GM21529 (cell line): ENCODE measurements at regions not wholly inside any gene's neighbourhood (a gene's known extent, or its start where the extent isn't known, plus 50 kb on each side); places are given as distances from the start of the nearest gene placed in this dataset.

ENCODE experiments used
- ATAC-seq: cut with Tn5 transposase; IDR thresholded peaks from one replicate; pipeline ENCODE4 v1.9.1; 2021; ENCODE audit not compliant: unreplicated experiment

DNA sequence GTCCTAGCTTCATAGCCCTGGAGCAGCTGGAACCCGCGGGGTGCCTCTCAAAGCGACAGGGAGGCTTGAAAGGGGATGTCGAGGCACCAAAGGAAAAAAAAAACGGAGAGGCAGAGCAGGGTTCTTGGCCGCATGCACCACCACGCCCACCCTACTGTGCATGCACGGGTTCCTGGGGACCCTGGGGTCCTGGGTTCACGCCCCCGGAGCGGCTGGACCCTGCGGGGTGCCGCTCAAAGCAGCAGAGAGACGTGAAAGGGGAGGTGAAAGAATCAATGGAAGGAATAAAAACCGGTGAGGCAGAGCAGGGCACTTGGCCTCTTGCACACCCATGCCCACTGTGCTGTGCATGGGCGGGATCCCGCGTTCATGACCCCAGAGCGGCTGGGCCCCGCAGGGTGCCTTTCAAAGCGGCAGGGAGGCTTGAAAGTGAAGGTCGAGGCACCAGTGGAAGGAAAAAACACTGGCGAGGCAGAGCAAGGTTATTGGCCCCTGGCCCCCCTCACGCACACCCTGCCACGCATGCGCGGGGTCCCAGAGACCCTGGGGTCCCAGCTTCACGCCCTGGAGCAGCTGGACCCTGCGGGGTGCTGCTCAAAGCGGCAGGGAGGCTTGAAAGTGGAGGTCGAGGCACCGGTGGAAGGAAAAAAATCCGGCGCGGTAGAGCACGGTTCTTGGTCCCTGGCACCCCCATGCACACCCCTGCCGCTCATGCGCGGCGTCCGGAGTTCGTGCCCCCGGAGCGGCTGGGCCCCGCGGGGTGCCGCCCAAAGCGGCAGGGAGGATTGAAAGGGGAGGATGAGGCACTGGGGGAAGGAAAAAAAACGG lies 318.5 kb downstream of the ALG10 start:
- ATAC-seq, result no peak

DNA sequence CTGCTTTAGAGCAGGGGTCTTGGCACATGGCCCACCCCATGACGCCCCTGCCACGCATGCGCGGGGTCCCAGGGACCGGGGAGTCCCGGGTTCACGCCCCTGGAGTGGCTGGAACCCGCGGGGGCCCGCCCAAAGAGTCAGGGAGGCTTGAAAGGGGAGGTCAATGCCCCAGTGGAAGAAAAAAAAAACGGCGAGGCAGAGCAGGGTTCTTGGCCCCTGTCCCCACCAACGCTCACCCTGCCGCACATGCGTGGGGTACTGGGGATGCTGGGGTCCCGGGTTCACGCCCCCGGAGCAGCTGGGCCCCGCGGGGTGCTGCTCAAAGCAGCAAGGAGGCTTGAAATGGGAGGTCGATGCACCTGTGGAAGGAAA lies 319.1 kb downstream of the ALG10 start:
- ATAC-seq, result no peak

- ATAC-seq, result no peak
Observed at GRCh38 chr12:34342048-34342447, 319.8 kb downstream of the ALG10 start.

DNA sequence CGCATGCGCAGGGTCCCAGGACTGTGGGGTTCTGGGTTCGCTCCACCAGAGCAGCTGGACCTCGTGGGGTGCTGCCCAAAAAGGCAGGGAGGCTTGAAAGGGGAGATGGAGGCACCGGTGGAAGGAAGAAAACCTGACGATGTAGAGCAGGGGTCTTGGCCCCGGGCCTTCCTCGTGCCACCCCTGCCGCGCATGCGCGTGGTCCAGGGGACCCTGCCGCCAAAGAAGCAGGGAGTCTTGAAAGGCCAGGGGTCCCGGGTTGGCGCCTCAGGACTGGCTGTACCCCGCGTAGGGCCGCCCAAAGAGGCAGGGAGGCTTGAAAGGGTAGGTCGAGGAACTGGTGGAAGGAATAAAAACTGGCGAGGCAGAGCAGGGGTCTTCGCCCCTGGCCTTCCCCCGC lies 321.0 kb downstream of the ALG10 start:
- no peak for ATAC-seq

DNA sequence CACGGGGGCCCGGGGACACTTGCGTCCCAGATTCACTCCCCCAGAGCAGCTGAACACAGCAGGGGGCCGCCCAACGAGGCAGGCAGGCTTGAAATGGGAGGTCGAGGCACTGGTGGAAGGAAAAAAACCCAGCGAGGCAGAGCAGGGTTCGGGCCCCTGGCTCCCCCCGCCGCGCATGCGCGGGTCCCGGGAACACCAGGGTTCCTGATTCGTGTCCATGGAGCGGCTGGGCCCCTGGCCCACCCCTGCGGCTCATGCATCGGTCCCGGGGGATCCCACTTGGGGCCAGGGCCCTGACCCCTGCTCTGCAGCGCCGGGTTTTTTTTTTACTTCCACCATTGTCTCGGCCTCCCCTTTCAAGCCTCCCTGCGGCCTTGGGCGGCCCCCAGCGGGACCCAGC lies 321.5 kb downstream of the ALG10 start:
- no peak for ATAC-seq

DNA sequence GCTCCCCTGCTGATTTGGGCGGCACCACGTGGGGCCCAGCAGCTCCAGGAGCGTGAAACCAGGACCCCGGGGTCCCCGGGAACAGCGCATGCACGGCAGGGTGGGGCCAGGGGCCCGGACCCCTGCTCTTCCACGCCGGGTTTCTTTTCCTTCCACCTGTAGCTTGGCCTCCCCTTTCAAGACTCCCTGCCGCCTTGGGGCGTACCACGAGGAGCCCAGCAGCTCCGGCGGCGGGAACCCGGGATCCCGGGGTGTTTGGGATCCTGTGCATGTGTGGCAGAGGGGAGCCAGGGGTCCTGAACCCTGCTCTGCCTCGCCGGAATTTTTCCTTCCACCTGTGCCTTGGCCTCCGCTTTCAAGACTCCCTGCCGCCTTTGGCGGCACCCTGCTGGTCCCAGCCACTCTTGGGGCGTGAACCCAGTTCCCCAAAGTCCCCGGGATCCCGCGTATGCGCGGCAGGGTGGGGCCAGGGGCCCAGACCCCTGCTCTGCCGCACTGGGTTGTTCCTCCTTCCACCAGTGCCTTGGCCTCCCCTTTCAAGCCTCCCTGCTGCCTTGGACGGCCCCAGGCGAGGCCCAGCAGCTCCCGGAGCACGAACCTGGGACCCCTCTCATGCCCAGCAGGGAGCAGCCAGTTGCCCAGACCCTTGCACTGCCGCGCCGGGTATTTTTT lies 322.7 kb downstream of the ALG10 start:
- ATAC-seq, result no peak

DNA sequence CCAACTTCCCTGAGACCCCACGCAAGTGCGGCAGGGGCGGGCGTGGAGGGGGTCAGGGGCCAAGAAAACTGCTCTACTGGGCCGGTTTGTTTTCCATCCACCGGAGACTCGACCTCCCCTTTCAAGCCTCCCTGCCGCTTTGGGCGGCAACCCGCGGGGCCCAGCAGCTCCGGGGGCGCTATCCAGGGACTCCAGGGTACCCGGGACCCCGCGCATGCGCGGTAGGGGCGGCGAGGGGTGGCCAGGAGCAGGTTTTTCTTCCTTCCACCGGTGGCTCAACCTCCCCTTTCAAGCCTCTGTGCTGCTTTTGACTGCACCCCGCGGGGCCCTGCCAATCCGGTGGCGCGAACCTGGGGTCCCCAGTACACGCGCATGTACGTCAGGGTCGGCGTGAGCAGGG lies 323.5 kb downstream of the ALG10 start:
- no peak for ATAC-seq

DNA sequence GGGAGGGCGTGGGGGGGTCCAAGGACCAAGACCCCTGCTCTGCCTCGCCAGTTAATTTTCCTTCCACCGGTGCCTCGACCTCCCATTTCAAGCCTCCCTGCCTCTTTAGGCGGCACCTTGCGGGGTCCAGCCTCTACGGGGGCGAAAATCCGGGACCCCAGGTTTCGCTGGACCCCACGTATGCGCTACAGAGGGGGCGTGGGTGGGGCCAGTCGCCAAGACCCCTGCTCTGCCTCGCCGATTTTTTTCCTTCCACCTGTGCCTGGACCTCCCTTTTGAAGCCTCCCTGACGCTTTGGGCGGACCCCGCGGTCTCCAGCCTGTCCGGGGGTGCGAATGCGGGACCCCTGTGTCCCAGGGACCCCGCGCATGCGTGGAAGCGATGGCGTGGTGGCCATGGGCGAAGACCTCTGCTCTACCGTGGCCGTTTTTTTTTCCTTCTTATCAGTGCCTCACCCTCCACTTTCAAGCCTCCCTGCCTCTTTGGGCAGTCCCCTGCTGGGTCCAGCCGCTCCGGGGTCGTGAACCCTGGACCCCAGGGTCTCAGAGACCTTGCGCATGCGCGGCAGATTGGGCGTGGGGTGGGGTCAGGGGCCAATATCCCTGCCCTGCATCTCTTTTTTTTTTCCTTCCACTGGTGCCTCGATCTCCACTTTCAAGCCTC lies 324.2 kb downstream of the ALG10 start:
- no peak for ATAC-seq

DNA sequence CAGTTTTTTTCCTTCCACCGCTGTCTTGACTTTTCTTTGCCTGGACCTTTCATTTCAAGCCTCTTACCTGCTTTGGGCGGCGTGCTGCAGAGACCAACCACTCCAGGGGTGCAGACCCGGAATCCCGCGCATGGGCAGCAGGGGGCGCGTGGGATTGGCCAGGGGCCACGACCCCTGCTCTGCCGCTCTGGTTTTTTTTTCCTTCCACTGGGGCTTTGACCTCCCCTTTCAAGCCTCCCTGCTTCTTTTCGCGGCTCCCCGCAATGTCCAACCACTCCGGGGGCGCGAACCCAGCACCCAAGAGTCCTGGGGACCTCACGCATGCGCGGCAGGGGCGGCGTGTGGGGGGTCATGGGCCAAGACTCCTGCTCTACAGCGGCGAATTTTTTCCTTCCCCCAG lies 325.1 kb downstream of the ALG10 start:
- no peak for ATAC-seq

DNA sequence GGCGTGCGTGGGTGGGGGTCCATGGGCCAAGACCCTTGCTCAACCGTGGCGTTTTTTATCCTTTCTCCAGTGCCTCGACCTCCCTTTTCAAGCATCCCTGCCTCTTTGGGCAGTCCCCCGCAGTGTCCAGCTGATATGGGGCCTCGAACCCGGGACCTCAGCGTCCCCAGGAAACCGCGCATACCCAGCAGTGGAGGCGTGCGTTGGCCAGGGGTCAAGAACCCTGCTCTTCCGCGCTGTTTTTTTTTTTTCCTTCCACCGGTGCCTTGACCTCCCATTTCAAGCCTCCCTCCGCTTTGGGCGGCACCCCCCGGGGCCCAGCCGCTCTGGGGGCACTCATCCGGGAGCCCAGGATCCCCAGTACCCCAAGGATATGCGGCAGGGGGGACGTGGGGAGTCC lies 325.8 kb downstream of the ALG10 start:
- no peak for ATAC-seq

GRCh38 chr12:34348836-34349672 lies 326.8 kb downstream of the ALG10 start:
- no peak for ATAC-seq

GRCh38 chr12:34349673-34349961 lies 327.3 kb downstream of the ALG10 start:
- ATAC-seq, result no peak

DNA sequence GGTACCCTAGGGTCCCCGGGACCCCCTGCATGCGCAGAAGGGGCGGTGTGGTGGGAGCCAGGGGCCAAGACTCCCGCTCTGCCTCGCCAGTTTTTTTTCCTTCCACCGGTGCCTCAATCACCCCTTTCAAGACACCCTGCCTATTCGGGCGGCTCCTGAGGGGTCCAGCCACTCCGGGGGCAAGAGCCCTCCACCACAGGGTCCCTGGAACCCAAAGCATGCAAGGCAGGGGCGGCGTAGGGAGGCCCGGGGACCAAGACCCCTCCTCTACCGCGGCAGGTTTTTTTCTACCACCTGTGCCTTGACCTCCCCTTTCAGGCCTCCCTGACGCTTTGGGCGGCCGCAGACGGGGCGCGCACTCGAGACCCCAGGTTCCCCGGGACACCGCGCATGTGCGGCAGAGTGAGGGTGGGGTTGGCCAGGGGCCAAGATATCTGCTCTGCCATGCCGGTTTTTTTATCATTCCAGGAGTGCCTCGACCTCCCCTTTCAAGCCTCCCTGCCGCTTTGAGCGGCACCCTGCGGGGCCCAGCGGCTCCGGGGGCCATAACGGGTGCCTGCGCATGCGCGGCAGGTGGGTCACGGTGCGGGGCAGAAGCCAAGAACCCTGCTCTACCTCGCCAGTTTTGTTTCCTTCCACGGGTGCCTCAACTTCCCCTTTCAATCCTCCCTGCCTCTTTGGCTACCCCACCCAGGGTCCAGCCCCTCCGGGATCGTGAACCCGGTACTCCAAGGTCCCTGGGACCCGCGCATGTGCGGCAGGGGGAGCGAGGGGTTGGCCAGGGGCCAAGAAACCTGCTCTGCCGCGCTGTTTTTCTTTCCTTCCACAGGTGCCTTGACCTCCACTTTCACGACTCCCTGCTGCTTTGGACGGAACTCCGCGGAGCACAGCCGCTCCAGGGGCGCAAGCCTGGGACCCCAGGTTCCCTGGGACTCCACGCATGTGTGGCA lies 328.1 kb downstream of the ALG10 start:
- no peak for ATAC-seq

- ATAC-seq, result no peak
Observed at GRCh38 chr12:34352098-34352497, 329.8 kb downstream of the ALG10 start.

- no peak for ATAC-seq
Observed at GRCh38 chr12:34354239-34355200, 332.2 kb downstream of the ALG10 start.

GRCh38 chr12:34356233-34356987 lies 334.1 kb downstream of the ALG10 start:
- ATAC-seq, result no peak

DNA sequence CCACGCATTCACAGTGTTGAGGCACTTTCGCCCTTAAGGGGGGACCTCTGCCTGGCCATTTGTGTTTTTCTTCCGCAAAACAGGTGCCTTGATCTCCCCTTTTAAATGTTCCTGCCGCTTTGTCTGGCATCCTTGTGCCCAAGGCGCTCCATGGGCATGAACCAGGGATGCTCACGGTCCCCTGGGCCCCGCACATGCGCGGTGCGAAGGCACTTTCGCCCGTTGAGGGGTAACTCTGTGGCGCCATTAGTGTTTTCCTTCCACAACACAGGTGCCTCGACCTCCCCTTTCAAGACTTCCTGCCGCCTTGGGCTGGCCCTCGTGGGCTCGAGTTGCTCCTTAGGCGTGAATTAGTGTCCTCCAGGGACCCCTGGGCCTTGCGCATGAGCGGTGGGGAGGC lies 335.5 kb downstream of the ALG10 start:
- no peak for ATAC-seq

- no peak for ATAC-seq
Observed at GRCh38 chr12:34358198-34358597, 335.9 kb downstream of the ALG10 start.
